ENCODE measurements at regions not wholly inside any gene's neighbourhood (a gene's known extent, or its start where the extent isn't known, plus 50 kb on each side); places are given as distances from the start of the nearest gene placed in this dataset.

GRCh38 chr1:58310881-58311280 is 235.6 kb downstream of the OMA1 start:
- DNase-seq (ENCODE audit: low read depth), result no peak

GRCh38 chr1:58310469-58310868 is 236.1 kb downstream of the OMA1 start:
- DNase-seq (ENCODE audit: low read depth), result no peak

GRCh38 chr1:58308206-58308605 is 238.3 kb downstream of the OMA1 start:
- DNase-seq (ENCODE audit: low read depth), result no peak

- DNase-seq (ENCODE audit: low read depth), result peak; percentile 9
Observed at GRCh38 chr1:58307431-58307830, 239.1 kb downstream of the OMA1 start.

- DNase-seq (ENCODE audit: low read depth), result no peak
Observed at GRCh38 chr1:58305622-58306021, 240.9 kb downstream of the OMA1 start.

- DNase-seq (ENCODE audit: low read depth), result no peak
Observed at GRCh38 chr1:58304346-58304975, 242.1 kb downstream of the OMA1 start.

- DNase-seq (ENCODE audit: low read depth), result no peak
Observed at GRCh38 chr1:58303841-58304240, 242.7 kb downstream of the OMA1 start.

- DNase-seq (ENCODE audit: low read depth), result no peak
Observed at GRCh38 chr1:58293388-58293787, 253.1 kb downstream of the OMA1 start.

- DNase-seq (ENCODE audit: low read depth), result peak; percentile 9
Observed at GRCh38 chr1:58290685-58291372, 255.7 kb downstream of the OMA1 start.

- DNase-seq (ENCODE audit: low read depth), result no peak
Observed at GRCh38 chr1:58288624-58289142, 257.8 kb downstream of the OMA1 start.

GRCh38 chr1:58287894-58288623 is 258.5 kb downstream of the OMA1 start:
- no peak for DNase-seq (ENCODE audit: low read depth)

GRCh38 chr1:58284225-58284510 is 262.4 kb downstream of the OMA1 start:
- DNase-seq (ENCODE audit: low read depth), result no peak

- DNase-seq (ENCODE audit: low read depth), result no peak
Observed at GRCh38 chr1:58283388-58284224, 262.9 kb downstream of the OMA1 start.

GRCh38 chr1:58282623-58283387 is 263.7 kb downstream of the OMA1 start:
- no peak for DNase-seq (ENCODE audit: low read depth)

- no peak for DNase-seq (ENCODE audit: low read depth)
Observed at GRCh38 chr1:58266242-58266641, 280.3 kb downstream of the OMA1 start.

- no peak for DNase-seq (ENCODE audit: low read depth)
Observed at GRCh38 chr1:58264462-58264861, 282.1 kb downstream of the OMA1 start.

GRCh38 chr1:58262702-58263101 is 283.8 kb downstream of the OMA1 start:
- no peak for DNase-seq (ENCODE audit: low read depth)

GRCh38 chr1:58258082-58258481 is 288.4 kb downstream of the OMA1 start:
- DNase-seq (ENCODE audit: low read depth), result no peak

GRCh38 chr1:58257003-58257402 is 289.5 kb downstream of the OMA1 start:
- no peak for DNase-seq (ENCODE audit: low read depth)

- DNase-seq (ENCODE audit: low read depth), result no peak
Observed at GRCh38 chr1:58256546-58256945, 290.0 kb downstream of the OMA1 start.

- no peak for DNase-seq (ENCODE audit: low read depth)
Observed at GRCh38 chr1:58256041-58256440, 290.5 kb downstream of the OMA1 start.
